ENCODE measurements at regions not wholly inside any gene's neighbourhood (a gene's known extent, or its start where the extent isn't known, plus 50 kb on each side); places are given as distances from the start of the nearest gene placed in this dataset.

- no peak overlapping the region for H3K4me2 ChIP-seq (ENCODE audit: low read depth, low read length)
- H3K14ac ChIP-seq (replicated peaks; ENCODE audit: low read depth, low read length), result no peak overlapping the region
- POLR2A ChIA-PET (ENCODE audit: unreplicated experiment), result no interaction called here
- no peaks in the 10 kb centered on the region for H3K4me1 ChIP-seq (ENCODE audit: control insufficient read depth, insufficient read depth, low read length)
- no peak overlapping the region for H2BK120ac ChIP-seq (ENCODE audit: low read depth, low read length)
- DNase-seq, result no peak
- H3K27me3 ChIP-seq (ENCODE audit: control insufficient read depth, insufficient read depth, low read length), result peaks cover 9% of the 10 kb centered on the region; the same call in 1 of the 2 replicates
- H4K91ac ChIP-seq (ENCODE audit: insufficient read depth, low read depth, low read length), result no peak overlapping the region
- no peaks in the 10 kb centered on the region for H3K36me3 ChIP-seq (ENCODE audit: control insufficient read depth, insufficient read depth, low read length)
- no peak overlapping the region for H2AK5ac ChIP-seq (ENCODE audit: low read depth, low read length)
- H3K9me1 ChIP-seq (ENCODE audit: insufficient read depth, low read length), result no peaks in the 10 kb centered on the region
- no peaks in the 10 kb centered on the region for H3K9me3 ChIP-seq (ENCODE audit: control insufficient read depth, insufficient read depth, low read length)
- no peak overlapping the region for H3K9ac ChIP-seq (ENCODE audit: low read depth, low read length)
- no peak overlapping the region for H2BK15ac ChIP-seq (ENCODE audit: low read depth, low read length)
- dilution Hi-C loops (cut with HindIII; ENCODE audit: low sequenced_read_pairs, unreplicated experiment) (no loop called here), intact Hi-C loops (cut with micrococcal nuclease) (no loop called here), in situ Hi-C loops (cut with MboI; ENCODE audit: low sequenced_read_pairs) (no loop called here)
- no peak overlapping the region for H3K23ac ChIP-seq (ENCODE audit: low read depth, low read length)
- H4K8ac ChIP-seq (ENCODE audit: low read depth in 2 of 2, low read length in 2 of 2), result no peak overlapping the region
- no peak for TF ChIP-seq RFX5 (IDR thresholded peaks at IDR 0.05; ENCODE audit: low read depth, low read length)
- no peak for TF ChIP-seq CHD1 (IDR thresholded peaks at IDR 0.05; ENCODE audit: low read depth, low read length)
- TF ChIP-seq USF2 (IDR thresholded peaks at IDR 0.05; ENCODE audit: low read depth, low read length), result no peak
- no peak for TF ChIP-seq ELK1 (IDR thresholded peaks at IDR 0.05; ENCODE audit: borderline replicate concordance, low read depth, low read length)
- no peak for TF ChIP-seq MAFK (IDR thresholded peaks at IDR 0.05; ENCODE audit: low read depth, low read length)
- TF ChIP-seq RCOR1 (IDR thresholded peaks at IDR 0.05; ENCODE audit: insufficient replicate concordance, low read length), result no peak
- no peak for TF ChIP-seq MXI1 (IDR thresholded peaks at IDR 0.05; ENCODE audit: borderline replicate concordance, low read depth, low read length)
- TF ChIP-seq NFE2L2 (IDR thresholded peaks at IDR 0.05; ENCODE audit: low read depth, low read length), result no peak
- no peak for TF ChIP-seq BHLHE40 (IDR thresholded peaks at IDR 0.05; ENCODE audit: low read depth, low read length)
- TF ChIP-seq CEBPB (IDR thresholded peaks at IDR 0.05; ENCODE audit: low read depth, low read length), result no peak
- no peak for TF ChIP-seq RAD21 (IDR thresholded peaks at IDR 0.05; ENCODE audit: low read length)
- H2BK5ac ChIP-seq (ENCODE audit: low read depth, low read length, poor library complexity, severe bottlenecking), result no peak overlapping the region
- ATAC-seq (ENCODE audit: low read depth), result no peak
- no peaks in the 10 kb centered on the region for H3K79me1 ChIP-seq (ENCODE audit: low read depth in 1 of 2, low read length in 2 of 2)
- BruUV-seq (replicated peaks), result no TSS peak
- H4K20me1 ChIP-seq (ENCODE audit: insufficient read depth, low read length), result no peaks in the 10 kb centered on the region
- H3K4me3 ChIP-seq (ENCODE audit: insufficient read depth, low read depth, low read length), result no peak overlapping the region
- H4K5ac ChIP-seq (ENCODE audit: low read depth, low read length), result no peak overlapping the region
- no peak overlapping the region for H2BK20ac ChIP-seq (ENCODE audit: low read depth, low read length)
- no peak overlapping the region for H3K18ac ChIP-seq (ENCODE audit: low read depth, low read length)
- no peak overlapping the region for H3K4ac ChIP-seq (ENCODE audit: low read depth, low read length)
- no peak overlapping the region for H2AK9ac ChIP-seq (replicated peaks; ENCODE audit: low read depth, low read length, poor library complexity)
- WGBS, 2 experiments (ENCODE audit: extremely low coverage in 2 of 2, insufficient read length in 1 of 2), result no CpG with 5 or more reads among the region's 2 CpGs
- no peak overlapping the region for H3K27ac ChIP-seq (ENCODE audit: insufficient read depth, low read length)
- H2AFZ ChIP-seq (replicated peaks; ENCODE audit: low read length, poor library complexity), result no peak overlapping the region
- CTCF ChIA-PET, result no interaction called here
- no peak overlapping the region for H3K56ac ChIP-seq (ENCODE audit: extremely low read depth, insufficient read depth, low read length)
Observed at GRCh38 chr11:119828819-119829218, 99.8 kb upstream of the NECTIN1 start.

All from IMR-90 (cell line).